ENCODE measurements at regions not wholly inside any gene's neighbourhood (a gene's known extent, or its start where the extent isn't known, plus 50 kb on each side); places are given as distances from the start of the nearest gene placed in this dataset.

DNA sequence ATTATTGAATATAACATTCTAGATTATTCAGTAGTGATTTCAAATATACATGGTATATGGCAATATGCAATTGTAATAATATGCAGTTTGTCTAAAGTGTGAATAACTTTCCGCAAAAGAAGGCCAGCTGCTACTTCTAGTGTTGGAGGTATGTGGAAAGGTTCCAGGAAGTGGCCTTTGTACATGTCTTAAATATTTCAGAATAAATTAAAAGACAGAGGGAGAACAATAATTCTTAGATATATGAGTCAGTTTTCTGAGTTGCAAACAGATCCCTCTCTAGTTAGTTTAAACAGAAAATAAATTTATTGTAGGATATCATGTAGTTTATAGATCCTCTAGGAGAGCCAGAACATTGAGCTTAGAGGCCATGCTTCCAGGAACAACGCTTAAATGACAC, 210.8 kb upstream of the ELL2 start:
- TF ChIP-seq CTCF (IDR thresholded peaks at IDR 0.05; ENCODE audit: low read length) = no peak
- no peak for TF ChIP-seq EZH2 (IDR thresholded peaks at IDR 0.05; ENCODE audit: borderline replicate concordance, low read length)
